ENCODE measurements at regions not wholly inside any gene's neighbourhood (a gene's known extent, or its start where the extent isn't known, plus 50 kb on each side); places are given as distances from the start of the nearest gene placed in this dataset.
"Not testable (repeated sequence)": the region's sequence is repeated elsewhere in the genome, so short reads cannot be mapped to it uniquely, and the experiment has no call there.

DNA sequence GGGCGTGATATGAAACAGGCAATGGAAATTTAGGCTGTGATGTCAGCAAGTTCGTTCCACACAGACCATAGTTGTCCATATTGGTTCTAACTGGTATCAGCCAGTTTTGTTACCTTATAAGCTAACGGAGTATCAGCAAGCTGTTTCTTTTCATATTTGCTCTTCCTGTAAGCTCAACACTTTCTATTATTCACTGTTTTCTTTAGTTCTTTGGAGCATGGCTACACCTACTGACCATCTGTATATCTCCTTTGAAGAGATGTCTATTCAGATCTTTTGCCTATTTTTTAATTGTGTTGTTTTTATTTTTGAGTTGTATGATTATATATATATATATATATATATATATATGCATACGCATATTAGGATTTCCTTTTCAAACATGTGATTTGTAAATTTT lies 1057.2 kb upstream of the CDH10 start:
- no peak for DNase-seq (ENCODE audit: low read depth in 2 of 2)
- TF ChIP-seq, protein P1, sequence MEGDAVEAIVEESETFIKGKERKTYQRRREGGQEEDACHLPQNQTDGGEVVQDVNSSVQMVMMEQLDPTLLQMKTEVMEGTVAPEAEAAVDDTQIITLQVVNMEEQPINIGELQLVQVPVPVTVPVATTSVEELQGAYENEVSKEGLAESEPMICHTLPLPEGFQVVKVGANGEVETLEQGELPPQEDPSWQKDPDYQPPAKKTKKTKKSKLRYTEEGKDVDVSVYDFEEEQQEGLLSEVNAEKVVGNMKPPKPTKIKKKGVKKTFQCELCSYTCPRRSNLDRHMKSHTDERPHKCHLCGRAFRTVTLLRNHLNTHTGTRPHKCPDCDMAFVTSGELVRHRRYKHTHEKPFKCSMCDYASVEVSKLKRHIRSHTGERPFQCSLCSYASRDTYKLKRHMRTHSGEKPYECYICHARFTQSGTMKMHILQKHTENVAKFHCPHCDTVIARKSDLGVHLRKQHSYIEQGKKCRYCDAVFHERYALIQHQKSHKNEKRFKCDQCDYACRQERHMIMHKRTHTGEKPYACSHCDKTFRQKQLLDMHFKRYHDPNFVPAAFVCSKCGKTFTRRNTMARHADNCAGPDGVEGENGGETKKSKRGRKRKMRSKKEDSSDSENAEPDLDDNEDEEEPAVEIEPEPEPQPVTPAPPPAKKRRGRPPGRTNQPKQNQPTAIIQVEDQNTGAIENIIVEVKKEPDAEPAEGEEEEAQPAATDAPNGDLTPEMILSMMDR (IDR thresholded peaks at IDR 0.05; ENCODE audit: low read depth, low read length) = no peak
- no peak overlapping the region for H3K4me3 ChIP-seq (replicated peaks in 1 of 2; ENCODE audit: low read depth in 2 of 2, low read length in 2 of 2)

DNA sequence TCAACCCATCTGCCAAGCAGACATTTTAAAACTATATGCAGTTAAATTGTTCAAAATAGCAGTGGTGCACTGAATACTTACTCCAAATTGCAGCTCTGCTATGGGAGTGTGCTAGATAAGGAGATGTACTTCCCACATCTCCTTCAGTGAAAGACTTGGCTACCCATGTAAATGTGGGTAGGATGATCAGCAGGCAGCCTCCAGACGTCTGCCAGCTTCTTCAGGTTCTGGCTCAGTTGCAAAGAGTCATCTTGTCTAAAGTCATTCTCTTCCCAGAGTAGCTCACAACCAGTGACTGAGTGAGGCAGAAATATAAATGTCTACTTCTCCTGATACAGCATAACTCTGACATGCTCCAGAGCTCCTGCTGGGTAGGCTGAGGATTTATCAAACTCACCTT lies 1050.0 kb upstream of the CDH10 start:
- no peak for DNase-seq (ENCODE audit: low read depth in 2 of 2)
- TF ChIP-seq, protein P1 (IDR thresholded peaks at IDR 0.05; ENCODE audit: low read depth, low read length) = no peak
- H3K4me3 ChIP-seq (replicated peaks in 1 of 2; ENCODE audit: low read depth in 2 of 2, low read length in 2 of 2) = no peak overlapping the region

DNA sequence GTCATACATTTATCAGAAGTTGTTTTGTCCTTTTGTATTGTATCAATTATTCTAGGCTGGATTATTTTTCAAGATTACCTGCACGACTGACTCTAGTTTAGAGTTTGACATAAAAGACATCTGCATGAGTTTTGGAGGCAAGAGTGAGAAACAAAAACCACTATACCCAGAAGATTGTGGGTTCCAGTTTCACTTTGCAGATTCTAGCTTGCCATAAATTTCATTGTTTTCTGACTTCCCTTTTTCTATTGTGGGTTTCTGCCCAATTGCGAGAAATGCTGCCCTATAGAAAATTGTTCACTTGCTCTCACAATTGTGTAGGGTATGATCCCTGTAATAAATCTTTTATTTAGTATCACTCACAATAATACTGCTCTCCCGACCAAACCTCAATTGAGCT lies 1043.4 kb upstream of the CDH10 start:
- no peak overlapping the region for H3K4me3 ChIP-seq (replicated peaks in 1 of 2; ENCODE audit: low read depth in 2 of 2, low read length in 2 of 2)
- DNase-seq (ENCODE audit: low read depth in 2 of 2) = no peak
- TF ChIP-seq, protein P1 (IDR thresholded peaks at IDR 0.05; ENCODE audit: low read depth, low read length) = no peak

DNA sequence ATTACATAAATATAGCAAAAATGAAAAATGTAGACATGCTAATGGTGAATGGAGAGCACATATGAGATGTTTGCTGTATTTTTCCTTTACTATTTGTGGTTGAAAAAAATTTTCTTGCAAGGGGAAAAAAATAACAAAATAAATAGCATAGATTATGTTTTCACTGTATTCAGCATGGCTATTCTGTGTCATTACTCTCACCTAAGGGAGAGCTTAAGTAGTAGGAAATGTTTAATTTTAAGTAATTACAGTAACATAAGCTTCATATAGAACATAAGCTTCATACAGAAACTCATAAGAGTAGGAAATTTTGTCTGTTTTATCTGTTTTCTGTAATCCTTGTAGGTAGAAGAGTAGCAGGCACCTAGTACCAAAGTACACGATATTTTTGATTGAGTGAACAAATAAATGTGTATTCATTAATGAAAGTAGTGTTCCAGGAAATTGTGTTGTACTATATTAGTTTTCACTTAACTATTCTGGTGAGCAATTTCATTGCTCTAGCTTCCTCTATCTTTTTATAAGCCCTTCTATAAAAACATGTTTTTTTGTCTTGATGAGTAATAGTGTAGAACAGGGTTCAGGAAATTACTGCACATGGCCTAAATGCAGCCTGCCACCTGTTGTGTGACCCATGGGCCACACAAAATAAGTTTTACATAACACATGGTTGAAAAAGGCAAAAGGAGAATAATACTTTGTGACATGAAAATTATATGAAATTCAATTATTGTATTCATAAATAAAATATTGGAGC lies 1025.0 kb upstream of the CDH10 start:
- DNase-seq (ENCODE audit: low read depth in 2 of 2) = no peak
- TF ChIP-seq, protein P1 (IDR thresholded peaks at IDR 0.05; ENCODE audit: low read depth, low read length) = no peak
- H3K4me3 ChIP-seq (replicated peaks in 1 of 2; ENCODE audit: low read depth in 2 of 2, low read length in 2 of 2) = no peak overlapping the region

DNA sequence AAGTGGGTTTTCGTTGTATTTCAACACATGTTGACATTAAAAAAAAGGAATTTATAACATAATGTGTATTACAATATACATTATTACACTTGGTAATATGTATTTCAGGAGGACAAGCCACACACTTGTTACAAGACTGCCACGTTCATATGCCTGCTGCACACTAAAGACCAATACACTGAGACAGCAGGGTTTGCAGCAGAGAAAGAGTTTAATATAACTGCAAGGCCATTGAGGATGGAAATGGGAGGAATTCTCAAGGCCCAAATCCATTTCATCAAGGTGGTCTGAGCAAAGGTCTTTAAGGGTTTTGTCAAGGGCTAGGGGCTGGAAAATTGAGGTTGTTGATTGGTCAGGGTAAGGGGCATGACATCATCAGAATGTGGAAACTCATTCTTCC lies 1017.8 kb upstream of the CDH10 start:
- TF ChIP-seq, protein P1 (IDR thresholded peaks at IDR 0.05; ENCODE audit: low read depth, low read length) = no peak
- H3K4me3 ChIP-seq (replicated peaks in 1 of 2; ENCODE audit: low read depth in 2 of 2, low read length in 2 of 2) = no peak overlapping the region

DNA sequence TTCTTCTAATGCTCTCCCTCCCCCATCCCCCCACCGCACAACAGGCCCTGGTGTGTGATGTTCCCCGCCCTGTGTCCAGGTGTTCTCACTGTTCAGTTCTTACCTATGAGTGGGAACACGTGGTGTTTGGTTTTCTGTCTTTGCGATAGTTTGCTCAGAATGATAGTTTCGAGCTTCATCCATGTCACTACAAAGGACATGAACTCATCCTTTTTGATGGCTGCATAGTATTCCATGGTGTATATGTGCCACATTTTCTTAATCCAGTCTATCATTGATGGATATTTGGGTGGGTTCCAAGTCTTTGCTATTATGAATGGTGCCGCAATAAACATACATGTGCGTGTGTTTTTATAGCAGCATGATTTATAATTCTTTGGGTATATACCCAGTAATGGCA lies 1005.5 kb upstream of the CDH10 start:
- DNase-seq (ENCODE audit: low read depth in 2 of 2); H3K4me3 ChIP-seq (replicated peaks in 1 of 2; ENCODE audit: low read depth in 2 of 2, low read length in 2 of 2): not testable (repeated sequence)

More for the DNA sequence above, 1017.8 kb upstream of the CDH10 start:
- DNase-seq (ENCODE audit: low read depth in 2 of 2) = no peak

DNA sequence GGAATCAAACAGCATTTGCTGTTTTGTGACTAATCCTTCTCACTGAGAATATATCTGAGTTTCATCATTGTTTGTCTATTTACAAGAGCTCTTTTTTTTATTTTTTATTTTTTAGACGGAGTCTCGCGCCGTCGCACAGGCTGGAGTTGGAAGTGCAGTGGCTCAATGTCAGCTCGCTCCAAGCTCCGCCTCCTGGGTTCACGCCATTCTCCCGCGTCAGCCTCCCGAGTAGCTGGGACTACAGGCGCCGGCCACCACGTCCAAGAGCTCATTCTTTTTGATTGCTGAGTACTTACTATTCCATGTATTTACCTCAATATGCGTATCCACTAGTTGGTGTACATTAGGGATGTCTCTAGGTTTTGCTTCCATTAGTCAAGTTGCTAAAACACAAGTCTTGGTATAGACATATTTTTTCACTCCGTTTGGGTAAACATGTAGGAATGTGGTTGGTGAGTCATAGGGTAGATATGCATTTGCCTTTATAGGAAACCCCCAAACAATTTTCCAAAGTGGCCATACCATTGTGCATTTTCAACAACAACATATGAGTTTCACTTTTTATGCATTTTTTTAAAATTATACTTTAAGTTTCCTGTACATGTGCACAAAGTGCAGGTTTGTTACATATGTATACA lies 1005.0 kb upstream of the CDH10 start:
- no peak overlapping the region for H3K4me3 ChIP-seq (replicated peaks in 1 of 2; ENCODE audit: low read depth in 2 of 2, low read length in 2 of 2)
- peak in 1 of 2 donors; percentile 0 for DNase-seq (ENCODE audit: low read depth in 2 of 2)
- TF ChIP-seq, protein P1 (IDR thresholded peaks at IDR 0.05; ENCODE audit: low read depth, low read length) = no peak
